GM12864 (cell line): ENCODE measurements at regions not wholly inside any gene's neighbourhood (a gene's known extent, or its start where the extent isn't known, plus 50 kb on each side); places are given as distances from the start of the nearest gene placed in this dataset.

Experiments
- DNase-seq: peaks from one replicate; pipeline ENCODE4 v3.0.0-alpha.2; 2011; ENCODE audit warnings: low read depth
- H3K4me3 ChIP-seq: 2 replicates; pipeline ENCODE4 v1.5.1; 2011; ENCODE audit warnings: mild to moderate bottlenecking, low read depth, low read length, control low read depth
- CTCF ChIP-seq: IDR thresholded peaks from 2 replicates; pipeline ENCODE4 v1.5.1; 2011; ENCODE audit warnings: low read depth, mild to moderate bottlenecking, moderate library complexity, low read length, control low read depth, inconsistent platforms; ENCODE audit errors: missing control alignments

- DNase-seq, result no peak
- no peak for TF ChIP-seq CTCF
- H3K4me3 ChIP-seq, result no peak overlapping the region
Measured at GRCh38 chr6:128827675-128828464, 55.1 kb upstream of the LAMA2 start.

- no peak for DNase-seq
- no peak for TF ChIP-seq CTCF
Measured at GRCh38 chr6:128826606-128827005, 56.3 kb upstream of the LAMA2 start.

GRCh38 chr6:128822271-128822670 is 60.7 kb upstream of the LAMA2 start:
- TF ChIP-seq CTCF, result no peak
- no peak for DNase-seq

More at GRCh38 chr6:128826606-128827005, 56.3 kb upstream of the LAMA2 start:
- H3K4me3 ChIP-seq, result no peak overlapping the region

GRCh38 chr6:128821116-128821515 is 61.8 kb upstream of the LAMA2 start:
- no peak overlapping the region for H3K4me3 ChIP-seq
- no peak for DNase-seq
- TF ChIP-seq CTCF, result no peak

More at GRCh38 chr6:128822271-128822670, 60.7 kb upstream of the LAMA2 start:
- H3K4me3 ChIP-seq, result no peak overlapping the region

GRCh38 chr6:128808856-128809255 is 74.1 kb upstream of the LAMA2 start:
- no peak overlapping the region for H3K4me3 ChIP-seq
- no peak for DNase-seq
- no peak for TF ChIP-seq CTCF

GRCh38 chr6:128807577-128807976 is 75.4 kb upstream of the LAMA2 start:
- TF ChIP-seq CTCF, result peak; percentile 47
- H3K4me3 ChIP-seq, result no peak overlapping the region

GRCh38 chr6:128806261-128806660 is 76.7 kb upstream of the LAMA2 start:
- DNase-seq, result no peak
- no peak overlapping the region for H3K4me3 ChIP-seq
- no peak for TF ChIP-seq CTCF

More at GRCh38 chr6:128807577-128807976, 75.4 kb upstream of the LAMA2 start:
- no peak for DNase-seq
